Muscle of arm (tissue), 1 donor: ENCODE measurements at regions not wholly inside any gene's neighbourhood (a gene's known extent, or its start where the extent isn't known, plus 50 kb on each side); places are given as distances from the start of the nearest gene placed in this dataset.
"Not testable (repeated sequence)": the region's sequence is repeated elsewhere in the genome, so short reads cannot be mapped to it uniquely, and the experiment has no call there.

Experiments
- DNase-seq: peaks from one replicate; pipeline ENCODE4 v3.0.0-alpha.2; 2013

DNA sequence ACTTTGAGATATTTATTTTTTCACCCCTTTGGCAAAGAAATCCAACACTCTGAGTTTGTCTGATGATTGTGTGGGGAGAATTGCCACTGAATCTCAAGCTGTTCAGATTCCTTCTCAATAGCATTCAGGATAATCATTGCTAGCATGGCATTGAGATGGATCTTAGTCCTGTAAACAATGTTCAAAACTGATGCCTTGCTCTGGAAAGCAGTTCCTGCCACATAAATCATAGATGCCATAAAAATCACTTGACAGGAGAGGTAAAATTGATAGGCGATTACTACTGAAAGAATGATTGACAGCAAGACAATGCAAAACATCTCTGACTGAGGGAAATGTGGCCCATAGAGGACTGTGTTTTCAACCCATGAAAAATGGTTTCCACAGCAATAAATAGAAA, 915.6 kb downstream of the TRHDE start:
- DNase-seq = no peak

DNA sequence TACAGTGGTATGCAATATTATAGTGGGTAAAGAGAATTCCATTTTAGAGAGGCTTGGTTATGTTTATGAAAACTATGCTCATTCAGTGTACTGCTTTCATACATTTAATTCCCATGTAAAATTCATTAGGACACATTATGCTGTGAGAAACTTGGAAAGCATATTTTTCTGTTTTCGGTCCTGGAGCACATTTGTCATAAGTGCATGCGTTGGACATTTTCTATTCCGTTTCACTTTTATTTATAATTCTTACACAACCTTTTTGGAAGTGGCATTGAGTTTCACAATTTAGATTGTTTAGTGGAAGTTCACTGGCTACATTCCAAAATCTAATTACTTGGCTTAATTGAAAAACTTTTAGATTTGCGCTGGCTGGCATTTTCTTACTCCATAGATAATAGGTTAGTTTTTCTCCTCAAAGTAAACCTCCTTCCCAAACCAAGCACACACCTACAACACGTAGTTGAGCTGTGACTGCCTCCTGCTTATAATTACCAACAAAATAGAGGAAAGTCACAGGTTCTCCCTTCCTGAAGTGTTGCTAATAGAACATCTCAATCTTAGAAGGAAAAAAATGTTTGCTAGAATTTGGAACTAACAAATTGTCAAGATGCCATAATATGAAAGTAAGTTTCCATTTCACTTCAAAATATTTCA, 938.5 kb downstream of the TRHDE start:
- DNase-seq = no peak

GRCh38 chr12:73220951-73221350, 948.8 kb downstream of the TRHDE start:
- no peak for DNase-seq

DNA sequence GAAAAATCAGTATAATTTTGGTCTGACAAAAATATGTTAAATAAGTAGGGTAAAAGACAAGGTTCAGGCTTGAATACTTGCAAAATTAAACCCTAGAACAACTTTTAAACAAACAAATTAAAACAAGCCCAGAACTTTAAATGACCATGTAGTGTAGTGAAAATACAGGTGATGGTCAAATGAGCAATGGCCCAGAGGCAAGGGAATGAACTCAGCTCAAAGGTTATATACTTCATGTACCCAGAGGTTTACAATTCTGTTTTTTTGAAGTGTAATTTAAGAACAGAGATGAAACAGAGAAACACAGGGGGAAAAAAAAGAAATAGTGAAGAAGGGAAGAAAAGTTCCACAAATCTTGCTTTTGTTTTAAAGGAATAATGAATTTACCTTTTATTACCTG, 949.2 kb downstream of the TRHDE start:
- DNase-seq = no peak

DNA sequence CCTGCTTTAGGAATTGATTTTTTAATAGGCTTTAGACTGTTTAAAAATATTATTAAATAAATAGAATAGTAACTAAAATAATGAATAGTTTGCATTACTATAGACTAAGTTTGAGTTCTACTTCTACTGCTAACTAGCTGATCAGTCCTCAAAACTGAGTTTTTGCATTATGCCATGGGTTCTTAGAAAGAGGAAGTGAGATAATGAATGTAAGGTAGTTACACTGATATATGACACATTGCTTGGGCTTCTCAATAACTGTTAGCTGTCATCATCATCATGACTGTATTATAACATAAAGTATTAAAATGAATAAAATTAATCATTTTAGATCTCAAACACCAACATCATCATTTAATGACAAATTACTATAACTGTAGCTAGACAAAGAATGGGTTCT, 949.7 kb downstream of the TRHDE start:
- no peak for DNase-seq

- DNase-seq = no peak
Observed at GRCh38 chr12:73225371-73225937, 953.3 kb downstream of the TRHDE start.

DNA sequence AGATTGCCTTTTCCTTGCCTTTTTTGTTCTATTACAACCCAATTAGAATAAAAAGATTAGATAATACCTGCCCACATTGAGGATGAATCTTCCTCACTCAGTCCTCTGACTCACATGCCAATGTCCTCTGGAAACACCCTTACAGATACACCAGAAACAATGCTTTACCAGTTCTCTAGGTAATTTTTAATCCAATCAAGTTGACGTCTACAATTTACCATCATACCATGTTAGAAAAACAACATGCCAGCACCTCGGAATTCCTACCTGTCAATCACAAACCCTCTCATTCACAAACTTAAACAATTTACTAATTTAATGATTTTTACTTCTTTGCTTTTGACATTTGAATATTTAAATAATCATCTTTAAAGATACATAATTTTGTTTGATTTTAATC, 953.8 kb downstream of the TRHDE start:
- no peak for DNase-seq

DNA sequence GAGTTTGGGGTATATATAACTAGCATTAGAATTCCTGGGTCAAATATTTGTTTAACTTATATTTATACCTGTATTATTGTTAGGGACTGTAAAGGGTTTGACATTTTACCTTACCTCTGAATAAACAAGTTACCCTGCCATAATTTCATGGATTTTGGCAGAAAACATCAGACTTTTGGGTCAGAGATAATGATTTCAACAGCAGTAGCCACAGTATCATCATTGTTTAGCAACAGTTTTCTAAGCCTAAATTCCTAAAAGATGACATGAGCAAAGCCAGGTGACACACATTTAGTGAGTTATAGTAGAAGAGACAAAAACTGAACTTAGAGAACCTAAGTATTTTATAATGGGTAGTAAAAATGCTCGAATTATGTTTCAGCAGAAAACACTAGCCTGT, 954.4 kb downstream of the TRHDE start:
- DNase-seq = no peak

GRCh38 chr12:73228828-73229227, 956.7 kb downstream of the TRHDE start:
- not testable (repeated sequence) for DNase-seq

- no peak for DNase-seq
Observed at GRCh38 chr12:73235387-73235786, 963.2 kb downstream of the TRHDE start.

DNA sequence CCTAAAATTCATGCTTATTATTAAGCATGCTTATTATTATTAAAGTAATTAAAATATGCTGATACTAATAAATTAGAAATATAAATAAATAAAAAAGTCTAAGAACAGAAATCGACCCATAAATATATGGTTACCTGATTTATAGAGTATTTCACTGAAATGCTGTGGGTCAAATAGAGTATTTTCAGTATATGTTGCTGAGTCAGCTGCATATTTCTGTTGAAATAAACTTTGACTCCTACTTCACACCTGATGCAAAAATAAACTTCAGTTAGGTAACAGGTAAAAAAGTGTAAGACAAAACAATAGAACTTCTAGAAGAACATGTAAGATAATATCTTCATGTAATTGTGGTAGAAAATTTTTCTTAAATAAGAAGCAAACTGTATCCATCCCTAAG, 967.9 kb downstream of the TRHDE start:
- DNase-seq = no peak

DNA sequence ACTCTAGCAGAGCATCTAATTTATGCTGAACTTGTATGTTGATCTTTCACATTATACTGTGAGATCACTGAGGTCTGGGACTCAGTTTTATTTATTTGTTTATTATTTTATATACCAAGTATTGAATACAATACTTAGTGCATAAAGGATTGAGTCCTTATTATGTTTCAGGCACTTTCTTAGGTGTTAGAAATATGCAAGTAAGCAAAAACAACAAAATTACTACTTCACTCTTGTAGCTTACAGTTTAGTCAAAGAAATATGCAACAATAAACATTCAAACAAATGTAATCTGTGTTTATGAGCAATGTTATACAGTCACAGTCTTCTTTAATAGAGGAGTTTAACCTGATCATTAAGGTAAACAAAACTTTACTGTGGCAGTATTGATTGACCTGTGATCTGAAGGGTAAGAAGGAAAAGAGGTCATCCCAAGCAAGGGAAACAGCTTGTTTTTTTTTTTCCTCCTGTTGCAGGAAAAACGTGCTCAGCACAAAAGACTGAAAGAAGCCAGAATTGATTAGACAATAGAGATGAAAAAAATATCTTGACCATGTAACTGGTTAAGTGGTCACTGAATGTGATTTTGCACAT, 990.7 kb downstream of the TRHDE start:
- no peak for DNase-seq

DNA sequence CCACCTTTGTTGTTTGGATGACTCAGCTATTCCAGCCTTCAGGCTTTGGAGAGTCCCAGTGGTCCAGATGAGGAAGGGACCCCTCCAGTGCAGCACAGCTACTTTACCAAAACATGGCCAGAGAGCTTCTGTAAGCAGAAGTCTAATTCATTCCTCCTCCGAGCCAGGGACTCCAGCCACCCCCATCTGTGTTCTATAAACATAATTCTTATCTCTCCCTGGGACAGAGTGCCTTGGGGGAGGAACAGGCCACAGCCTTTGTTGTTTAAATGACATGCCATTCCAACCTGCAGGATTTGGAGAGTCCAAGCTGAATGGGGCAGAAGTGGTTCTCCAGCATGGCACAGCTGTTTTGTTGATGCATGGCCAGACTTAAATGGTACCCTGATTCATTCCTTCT, 994.0 kb downstream of the TRHDE start:
- DNase-seq = no peak

- no peak for DNase-seq
Observed at GRCh38 chr12:73274976-73275375, 1002.8 kb downstream of the TRHDE start.

DNA sequence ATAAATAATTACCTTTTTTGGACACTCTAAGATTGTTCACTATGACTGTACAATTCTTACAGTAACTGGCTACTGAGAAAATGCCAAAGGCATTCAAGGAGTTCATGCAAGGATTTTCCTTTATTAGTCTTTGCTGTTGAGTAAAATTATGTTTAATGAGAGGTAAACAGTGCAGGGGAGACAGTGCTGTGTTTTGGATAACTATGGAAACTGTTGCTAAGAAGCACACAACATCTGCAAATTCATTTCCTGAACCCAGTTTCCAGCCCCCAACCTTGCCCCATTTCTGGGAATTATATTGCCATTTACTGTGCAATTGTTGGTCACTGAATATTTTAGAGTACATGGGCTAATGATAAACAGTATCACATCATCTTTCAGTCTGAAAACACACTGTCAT, 1005.8 kb downstream of the TRHDE start:
- no peak for DNase-seq

GRCh38 chr12:73301530-73301929, 1029.4 kb downstream of the TRHDE start:
- no peak for DNase-seq

DNA sequence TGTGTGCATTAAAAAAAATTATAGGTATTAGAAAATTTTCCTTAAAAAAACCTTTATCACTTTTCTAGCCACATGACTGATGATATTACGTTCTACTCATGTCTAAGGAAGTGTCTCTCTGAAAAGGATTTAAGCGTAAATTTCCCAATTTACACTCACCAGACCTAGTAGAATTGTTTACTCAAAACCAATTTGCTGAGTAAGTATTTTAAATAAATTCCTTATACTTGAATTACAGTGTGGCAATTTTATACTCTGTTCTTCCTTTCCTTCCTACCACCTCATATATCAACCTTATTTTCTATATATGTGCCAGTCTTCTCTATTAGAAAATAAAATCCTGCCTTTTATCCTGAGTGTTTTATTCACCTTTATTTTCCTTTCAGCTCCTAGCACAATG, 1035.1 kb downstream of the TRHDE start:
- DNase-seq = no peak

DNA sequence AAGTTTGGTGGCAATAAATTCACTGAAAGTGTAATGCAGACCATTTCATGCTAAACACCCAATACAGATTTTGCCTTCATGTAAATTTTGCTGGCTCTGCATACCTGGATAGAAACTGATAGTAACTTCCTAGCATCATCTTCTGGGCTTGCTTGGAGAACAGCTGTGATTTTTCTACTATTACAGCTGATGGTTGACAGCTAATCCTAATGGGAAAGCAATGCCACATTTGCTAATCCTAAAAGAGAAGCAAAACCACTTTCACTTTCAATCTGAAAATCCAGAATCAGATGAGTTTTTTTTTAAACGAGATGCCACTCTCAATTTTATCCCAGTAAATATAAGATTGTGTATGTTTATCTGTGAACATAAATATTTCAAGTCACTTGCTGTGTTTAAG, 1035.9 kb downstream of the TRHDE start:
- DNase-seq = no peak

GRCh38 chr12:73308747-73309146, 1036.6 kb downstream of the TRHDE start:
- no peak for DNase-seq

DNA sequence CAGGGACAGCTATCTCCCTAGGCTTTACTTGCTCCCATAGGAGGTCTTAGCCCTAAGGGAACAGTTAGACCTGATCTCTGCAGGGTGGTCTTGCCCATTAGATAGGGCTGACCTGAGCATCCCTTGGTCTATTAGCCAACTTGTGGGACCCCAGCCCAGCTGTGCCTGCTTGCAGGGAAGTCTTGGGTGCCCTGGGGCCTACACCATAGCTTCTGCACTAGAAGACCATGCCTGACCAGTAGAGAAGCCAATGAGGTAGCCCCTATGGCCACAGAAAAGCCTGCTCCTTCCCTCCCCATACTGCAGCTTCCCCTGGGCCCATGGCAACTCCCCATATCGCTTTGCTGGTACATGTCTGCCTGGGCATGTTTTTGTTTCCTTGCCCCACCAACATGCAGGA, 1049.1 kb downstream of the TRHDE start:
- DNase-seq = no peak

DNA sequence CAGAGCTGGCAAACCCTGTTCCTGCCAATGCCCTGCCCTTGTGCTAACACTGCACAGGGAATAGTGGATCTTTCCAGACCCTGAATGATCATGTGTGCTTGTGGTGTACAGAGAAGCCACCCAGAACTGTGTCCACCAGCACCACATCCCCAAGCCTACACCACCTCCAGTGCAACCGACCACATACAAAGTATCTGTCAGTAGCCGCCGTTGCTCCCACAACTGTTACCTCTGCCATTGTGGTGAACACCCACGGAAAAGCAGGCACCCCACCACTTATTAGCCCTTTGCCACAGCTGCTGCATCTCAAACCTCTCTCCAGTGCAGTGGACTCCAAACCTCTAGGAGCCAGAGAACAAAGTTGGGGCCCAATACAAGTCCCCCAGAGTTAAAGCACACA, 1049.6 kb downstream of the TRHDE start:
- DNase-seq = no peak

GRCh38 chr12:73330584-73331351, 1058.6 kb downstream of the TRHDE start:
- DNase-seq = no peak
